Adrenal gland (tissue), 9 donors: ENCODE measurements at regions not wholly inside any gene's neighbourhood (a gene's known extent, or its start where the extent isn't known, plus 50 kb on each side); places are given as distances from the start of the nearest gene placed in this dataset.
A peak's percentile ranks its signal among the peaks of the same experiment; 100 is the strongest.
"Not testable (repeated sequence)": the region's sequence is repeated elsewhere in the genome, so short reads cannot be mapped to it uniquely, and the experiment has no call there.

Experiments used
- DNase-seq, 7 donors: peaks; one replicate each; pipeline ENCODE4 v3.0.0-alpha.2; 2019 to 2020
- H3K27ac ChIP-seq, 5 donors: fragments of 200-600 bp; sonication (generic) in 4 of 5; 1 replicate in 3 of 5; 2 replicates in 2 of 5; pipeline versions ENCODE4 v1.5.1 to v1.8.0; 2016 to 2020; ENCODE audit warnings: mild to moderate bottlenecking in 1 of 5
- H3K27me3 ChIP-seq: fragments of 200-600 bp; 2 replicates; pipeline ENCODE4 v1.8.0; 2021
- H3K36me3 ChIP-seq, 2 donors: fragments of 200-600 bp; replicated peaks in 1 of 2; 1 replicate in 1 of 2; 2 replicates in 1 of 2; pipeline versions ENCODE4 v1.5.1 to v1.8.0; 2018 to 2022
- H3K4me1 ChIP-seq, 2 donors: fragments of 200-600 bp; replicated peaks in 1 of 2; 1 replicate in 1 of 2; 2 replicates in 1 of 2; pipeline versions ENCODE4 v1.5.1 to v1.8.0; 2018 to 2021
- H3K4me3 ChIP-seq, 4 donors: fragments of 200-600 bp; sonication (generic) in 3 of 4; one replicate each; pipeline ENCODE4 v1.5.1; 2016 to 2018
- H3K9me3 ChIP-seq, 3 donors: fragments of 200-600 bp; sonication (generic) in 1 of 3; replicated peaks in 1 of 3; 1 replicate in 2 of 3; 2 replicates in 1 of 3; pipeline versions ENCODE4 v1.5.1 to v1.8.0; 2016 to 2021
- CTCF ChIP-seq, 6 experiments: fragments of 450-650 bp in 4 of 6; fragments of 200-600 bp in 2 of 6; sonication (generic) in 1 of 6; IDR thresholded peaks; 1 replicate in 5 of 6; 2 replicates in 1 of 6; pipeline versions ENCODE4 v1.5.1 to v1.8.0; 2016 to 2021; ENCODE audit warnings: antibody characterized with exemption in 6 of 6, mild to moderate bottlenecking in 2 of 6, moderate library complexity in 1 of 6
- POLR2A ChIP-seq, 2 donors: fragments of 450-650 bp; IDR thresholded peaks; one replicate each; pipeline ENCODE4 v1.6.1; 2017; ENCODE audit warnings: antibody characterized with exemption in 2 of 2, mild to moderate bottlenecking in 2 of 2, moderate library complexity in 1 of 2
- WGBS, 4 donors: extraction: QIAGEN DNeasy Blood & Tissue Kit in 2 of 4; methylation state at CpG; one replicate each; pipeline versions ENCODE4 v1.1.5 to v1.1.7; 2013 to 2017; 5-methylcytosine and 5-hydroxymethylcytosine counted together
- intact Hi-C, 2 donors: fragments of 100-400 bp; cut with DNase I; formaldehyde crosslinking; loops; one replicate each; pipeline versions ENCODE4 v1.14.1 to v1.15.0; 2022 to 2023
- donor health status: healthy with polysubstance abuse.
- donor health status: Bipolar disorder and iron deficiency.
- donor health status: DM: yes; HTN: yes; CAD: no.
- donor health status: DM: no; HTN: no; CAD: no.
- donor health status: DM: no; HTN: no; CAD: no.

- Histone ChIP-seq H3K9me3 (no peaks in the 10 kb centered on the region), H3K27me3 (no peaks in the 10 kb centered on the region), H3K36me3 (no peaks in the 10 kb centered on the region), H3K4me1 (no peaks in the 10 kb centered on the region), H3K4me3 (no peak overlapping the region), H3K27ac (no peak overlapping the region)
- TF ChIP-seq CTCF (IDR thresholded peaks at IDR 0.05) = no peak
- TF ChIP-seq POLR2A (IDR thresholded peaks at IDR 0.05) = no peak
- WGBS, 4 donors = 88 to 97% (median 90%) methylated on average over 10 of the region's 10 CpGs
- DNase-seq = no peak
- intact Hi-C loops = no loop called here
Observed at GRCh38 chr15:62656071-62656470, 386.5 kb upstream of the TPM1 start.

DNA sequence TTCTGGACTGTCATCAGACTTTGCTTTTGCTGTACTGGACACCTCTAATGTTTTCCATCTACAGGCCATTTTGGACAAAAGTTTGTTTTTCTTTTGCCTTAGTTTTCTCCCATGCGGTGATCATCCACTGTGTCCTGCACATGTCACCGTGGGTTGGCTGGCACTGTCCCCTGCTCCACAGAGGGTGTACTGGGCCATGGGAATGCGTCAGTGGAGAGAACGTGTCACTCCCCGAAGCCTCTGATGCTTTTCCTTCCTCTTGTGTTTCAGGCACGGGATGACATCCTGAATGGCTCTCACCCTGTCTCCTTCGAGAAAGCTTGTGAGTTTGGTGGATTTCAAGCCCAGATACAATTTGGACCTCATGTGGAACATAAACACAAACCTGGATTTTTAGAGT is 385.0 kb upstream of the TPM1 start:
- H3K4me3 ChIP-seq, H3K36me3 ChIP-seq, H3K4me1 ChIP-seq, H3K27me3 ChIP-seq, H3K9me3 ChIP-seq, intact Hi-C loops: not testable (repeated sequence)
- WGBS, 4 donors = 70 to 78% (median 76%) methylated on average over 7 of the region's 7 CpGs
- peak overlapping the region in 1 of 5 donors; percentile 33 for H3K27ac ChIP-seq
- DNase-seq = peak in 1 of 7 donors; percentile 20

GRCh38 chr15:62658498-62658897 is 384.0 kb upstream of the TPM1 start:
- intact Hi-C loops = no loop called here
- WGBS, 4 donors = 59 to 82% (median 80%) methylated on average over 9 to 11 of the region's 11 CpGs
- H3K27me3 ChIP-seq = no peaks in the 10 kb centered on the region
- DNase-seq = peak in 3 of 7 donors; percentile 25 to 48 (median 39)
- H3K4me1 ChIP-seq = no peaks in the 10 kb centered on the region
- peak overlapping the region in 2 of 5 donors; percentile 33 to 76 for H3K27ac ChIP-seq
- TF ChIP-seq CTCF (IDR thresholded peaks at IDR 0.05) = no peak
- TF ChIP-seq POLR2A (IDR thresholded peaks at IDR 0.05) = no peak
- H3K4me3 ChIP-seq = no peak overlapping the region
- no peaks in the 10 kb centered on the region for H3K9me3 ChIP-seq
- H3K36me3 ChIP-seq = no peaks in the 10 kb centered on the region

DNA sequence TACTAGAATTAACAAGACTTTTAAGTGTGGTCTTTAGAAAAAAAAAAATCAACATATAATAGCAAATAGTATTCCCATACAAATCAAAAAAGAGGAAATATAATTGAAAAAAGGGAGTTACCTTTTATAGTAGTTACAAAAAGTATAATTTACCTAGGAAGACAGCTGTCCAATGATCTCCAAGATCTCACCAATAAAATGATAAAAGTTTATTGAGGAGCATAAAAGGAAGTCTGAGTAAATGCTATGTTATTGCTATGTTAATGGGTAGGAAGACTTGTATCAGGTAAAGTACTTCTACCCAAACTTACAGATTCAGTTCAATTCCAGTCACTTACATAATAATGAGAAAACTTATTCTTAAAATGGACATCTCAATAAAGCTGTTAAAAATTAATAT is 379.0 kb upstream of the TPM1 start:
- DNase-seq = no peak
- Histone ChIP-seq H3K36me3 (no peaks in the 10 kb centered on the region), H3K9me3 (no peaks in the 10 kb centered on the region), H3K27ac (no peak overlapping the region), H3K4me3 (no peak overlapping the region), H3K4me1 (no peaks in the 10 kb centered on the region), H3K27me3 (no peaks in the 10 kb centered on the region)
- intact Hi-C loops = no loop called here
- no peak for TF ChIP-seq CTCF (IDR thresholded peaks at IDR 0.05)

DNA sequence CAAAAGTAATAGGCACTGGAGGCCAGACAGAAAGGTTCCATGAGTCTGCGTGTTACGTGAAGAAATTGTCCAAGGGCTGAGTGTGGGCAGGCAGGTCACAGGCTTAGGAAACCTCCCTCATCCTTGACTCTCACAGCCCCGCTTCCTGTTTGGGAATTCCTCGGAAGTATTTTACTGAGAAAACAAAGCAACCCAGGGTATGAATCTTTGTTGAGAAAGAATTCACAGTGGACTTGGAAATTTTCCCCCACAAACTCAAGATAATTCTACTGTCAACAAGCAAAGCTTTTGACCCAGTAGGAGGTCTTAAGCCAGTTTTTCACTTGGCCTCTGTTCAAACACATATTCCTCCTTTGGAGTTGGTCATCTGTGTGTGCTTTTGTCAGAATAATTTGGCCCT is 377.1 kb upstream of the TPM1 start:
- DNase-seq = no peak
- Histone ChIP-seq H3K27me3 (no peaks in the 10 kb centered on the region), H3K9me3 (no peaks in the 10 kb centered on the region), H3K36me3 (no peaks in the 10 kb centered on the region), H3K4me3 (no peak overlapping the region), H3K27ac (peak overlapping the region in 1 of 5 donors; percentile 32), H3K4me1 (no peaks in the 10 kb centered on the region)
- TF ChIP-seq CTCF (IDR thresholded peaks at IDR 0.05) (no peak), POLR2A (IDR thresholded peaks at IDR 0.05) (no peak)
- intact Hi-C loops = no loop called here
- 60 to 76% (median 71%) methylated on average over 4 of the region's 4 CpGs for WGBS, 4 donors
